ENCODE measurements at regions not wholly inside any gene's neighbourhood (a gene's known extent, or its start where the extent isn't known, plus 50 kb on each side); places are given as distances from the start of the nearest gene placed in this dataset.

DNA sequence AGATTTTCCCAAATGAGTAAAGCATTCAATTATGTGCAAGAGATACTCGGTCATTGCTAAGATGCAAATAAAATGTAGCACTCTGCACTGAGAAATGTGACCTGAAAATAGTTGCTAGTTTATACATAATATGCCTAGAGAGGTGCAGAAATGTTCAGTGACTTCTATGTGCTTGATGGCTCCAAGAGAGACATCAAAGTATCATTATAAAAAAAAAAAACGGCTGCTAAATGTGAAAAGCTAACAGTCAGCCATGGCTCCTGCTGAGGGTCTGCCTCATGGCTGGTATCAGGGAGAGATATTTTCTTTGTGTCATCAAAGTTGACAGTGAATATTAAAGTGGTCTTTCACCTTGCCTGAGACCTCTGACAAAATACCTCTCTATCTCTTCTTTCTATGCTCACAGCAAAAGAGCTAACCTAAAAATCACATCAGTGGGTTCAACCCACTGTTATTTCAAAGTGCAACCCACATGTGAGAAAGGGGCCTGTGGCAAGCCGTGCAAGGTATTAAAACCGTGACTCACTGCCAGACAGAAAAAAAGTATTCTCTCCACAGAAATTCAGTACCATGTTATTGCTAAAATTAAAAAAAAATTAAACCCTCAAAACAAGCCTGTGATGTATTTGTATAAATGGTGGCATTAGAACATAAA, 259.0 kb downstream of the HIVEP2 start:
- intact Hi-C loops (cut with DNase I), result loop anchor here in 5 of 10 donors (5.0 to 10.0 kb wide), 3 partner anchors 209 to 741 kb away; no protein-coding TSS in a partner anchor
- Histone ChIP-seq H3K36me3 (no peaks in the 10 kb centered on the region), H3K4me3 (no peak overlapping the region), H3K4me1 (no peaks in the 10 kb centered on the region), H3K27me3 (peaks cover 0 to 9% (median 0%) of the 10 kb centered on the region in 7 donors), H3K9me3 (no peaks in the 10 kb centered on the region), H3K27ac (no peak overlapping the region)
- no peak for TF ChIP-seq CTCF (IDR thresholded peaks at IDR 0.05)
- DNase-seq (no peak), ATAC-seq (no peak)
- WGBS, 2 donors, result 67 to 78% methylated on average over 4 of the region's 4 CpGs

DNA sequence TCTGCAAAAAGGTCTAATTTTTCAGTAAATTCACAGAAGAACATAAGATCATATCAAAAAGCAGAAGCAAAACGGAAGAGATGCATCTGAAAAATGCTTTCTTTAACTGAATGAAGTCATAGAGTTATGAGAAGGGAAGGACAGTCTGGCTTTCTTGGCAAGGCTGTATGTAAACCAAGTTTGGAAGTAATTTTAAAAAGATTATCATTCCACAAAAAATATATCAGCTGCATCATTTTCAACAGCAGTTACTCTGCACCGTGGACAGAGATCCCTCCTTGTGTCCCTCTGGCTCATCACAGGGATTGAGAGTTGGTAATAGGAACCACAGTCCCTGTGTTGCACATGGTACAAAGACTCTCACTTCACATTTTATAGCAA, 258.5 kb downstream of the HIVEP2 start:
- TF ChIP-seq CTCF (IDR thresholded peaks at IDR 0.05), result no peak
- no peak for ATAC-seq
- Histone ChIP-seq H3K27ac (no peak overlapping the region), H3K27me3 (peaks cover 0 to 5% (median 0%) of the 10 kb centered on the region in 7 donors), H3K9me3 (no peaks in the 10 kb centered on the region), H3K36me3 (no peaks in the 10 kb centered on the region), H3K4me1 (no peaks in the 10 kb centered on the region), H3K4me3 (no peak overlapping the region)
- no peak for DNase-seq
- WGBS, 2 donors, result 37 to 57% methylated on average over 2 of the region's 2 CpGs
- intact Hi-C loops (cut with DNase I), result loop anchor here in 5 of 10 donors (5.0 to 10.0 kb wide), 3 partner anchors 209 to 741 kb away; no protein-coding TSS in a partner anchor

- H3K9me3 ChIP-seq, result no peaks in the 10 kb centered on the region
- H3K36me3 ChIP-seq, result no peaks in the 10 kb centered on the region
- H3K4me1 ChIP-seq, result peaks cover 0 to 34% (median 5%) of the 10 kb centered on the region in 9 donors
- H3K27me3 ChIP-seq, result no peaks in the 10 kb centered on the region
- WGBS, 2 donors, result 16 to 20% methylated on average over 11 of the region's 11 CpGs
- ATAC-seq (peak; percentile 69 to 85 (median 77)), DNase-seq (peak; percentile 40 to 71)
- H3K27ac ChIP-seq, result peak overlapping the region in 3 of 10 donors; percentile 23 to 51 (median 29)
- H3K4me3 ChIP-seq, result no peak overlapping the region
- intact Hi-C loops (cut with DNase I), result loop anchor here (1.0 to 10.0 kb wide), 16 partner anchors 192 to 734 kb away; partner anchors contain the start of gene HIVEP2 (in 4 of the 10)
- peak; percentile 85 to 98 (median 91) for TF ChIP-seq CTCF (IDR thresholded peaks at IDR 0.05)
These were observed 252.0 kb downstream of the HIVEP2 start for GRCh38 chr6:142692942-142693341.

- H3K27me3 ChIP-seq, result no peaks in the 10 kb centered on the region
- H3K9me3 ChIP-seq, result no peaks in the 10 kb centered on the region
- no peak for TF ChIP-seq CTCF (IDR thresholded peaks at IDR 0.05)
- H3K4me1 ChIP-seq, result peaks cover 0 to 37% (median 5%) of the 10 kb centered on the region in 9 donors
- DNase-seq, result no peak
- 84 to 89% methylated on average over 4 of the region's 4 CpGs for WGBS, 2 donors
- peak in 7 of 8 donors; percentile 6 to 54 (median 32) for ATAC-seq
- peak overlapping the region in 3 of 10 donors; percentile 23 to 51 (median 29) for H3K27ac ChIP-seq
- intact Hi-C loops (cut with DNase I), result loop anchor here (1.0 to 10.0 kb wide), 16 partner anchors 191 to 734 kb away; partner anchors contain the start of gene HIVEP2 (in 4 of the 10)
- H3K4me3 ChIP-seq, result no peak overlapping the region
- no peaks in the 10 kb centered on the region for H3K36me3 ChIP-seq
These were observed 251.5 kb downstream of the HIVEP2 start for GRCh38 chr6:142693441-142693840.
